ENCODE measurements at regions not wholly inside any gene's neighbourhood (a gene's known extent, or its start where the extent isn't known, plus 50 kb on each side); places are given as distances from the start of the nearest gene placed in this dataset.

DNA sequence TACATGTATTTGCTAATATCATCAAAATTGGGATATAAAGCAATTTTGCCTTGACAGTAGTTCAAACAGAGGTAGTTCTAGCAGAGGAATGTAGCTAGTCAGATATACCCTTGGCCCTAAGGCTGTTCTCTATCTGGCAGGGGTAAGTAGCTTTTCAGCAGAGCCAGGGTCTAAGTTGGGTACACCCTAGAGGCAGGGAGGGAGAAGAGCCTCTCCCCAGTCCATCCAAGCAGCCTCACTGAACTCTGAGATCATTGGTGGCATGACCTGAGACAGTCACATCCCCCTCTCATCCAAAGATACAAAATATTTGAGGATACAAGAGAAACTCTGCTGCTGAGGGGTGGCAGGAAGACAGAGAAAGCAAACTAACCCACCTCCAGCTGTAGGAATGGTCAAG, 343.7 kb downstream of the DHX15 start:
- ChIA-PET POLR2A (interaction anchor here (0.7 kb wide), 1 partner anchor 14 kb away, joined by 3 read pairs; no protein-coding TSS in a partner anchor), CTCF (ENCODE audit: low intra/inter-chr PET ratio) (no interaction called here)
- Histone ChIP-seq H3K4me1 (replicated peaks in 1 of 2; ENCODE audit: control insufficient read depth in 2 of 2, insufficient read depth in 2 of 2, low read length in 2 of 2) (no peaks in the 10 kb centered on the region), H3K9me1 (ENCODE audit: control insufficient read depth, insufficient read depth, low read length) (no peaks in the 10 kb centered on the region), H3K36me3 (ENCODE audit: control insufficient read depth, insufficient read depth, low read length) (no peaks in the 10 kb centered on the region), H2AFZ (ENCODE audit: low read depth, low read length) (no peak overlapping the region), H4K20me1 (replicated peaks; ENCODE audit: control insufficient read depth, insufficient read depth, low read length) (no peaks in the 10 kb centered on the region), H3K79me2 (ENCODE audit: control insufficient read depth, insufficient read depth, low read length) (no peaks in the 10 kb centered on the region), H3K27me3 (ENCODE audit: control insufficient read depth in 2 of 2, insufficient read depth in 2 of 2, low read length in 2 of 2) (no peaks in the 10 kb centered on the region), H3K4me2 (ENCODE audit: insufficient read depth, low read length) (no peak overlapping the region), H3K27ac (ENCODE audit: extremely low read depth, low read depth, low read length) (no peak overlapping the region), H3K9ac (ENCODE audit: insufficient read depth in 1 of 2, low read depth in 2 of 2, low read length in 2 of 2) (no peak overlapping the region), H3K9me3 (replicated peaks; ENCODE audit: control insufficient read depth, insufficient read depth, low read depth, low read length) (no peaks in the 10 kb centered on the region), H3K4me3 (no peak overlapping the region)
- BruUV-seq (replicated peaks), result no TSS peak
- ATAC-seq (no peak), DNase-seq (ENCODE audit: extremely low read depth in 1 of 4, low spot score in 3 of 4) (no peak), FAIRE-seq (no peak)
- in situ Hi-C loops (cut with MboI), result no loop called here
- intact Hi-C loops (cut with micrococcal nuclease), result no loop called here
- TF ChIP-seq GATAD2B (IDR thresholded peaks at IDR 0.05; ENCODE audit: borderline replicate concordance) (no peak), KAT7 (CRISPR knock-in tag; IDR thresholded peaks at IDR 0.05; ENCODE audit: borderline replicate concordance) (no peak)

DNA sequence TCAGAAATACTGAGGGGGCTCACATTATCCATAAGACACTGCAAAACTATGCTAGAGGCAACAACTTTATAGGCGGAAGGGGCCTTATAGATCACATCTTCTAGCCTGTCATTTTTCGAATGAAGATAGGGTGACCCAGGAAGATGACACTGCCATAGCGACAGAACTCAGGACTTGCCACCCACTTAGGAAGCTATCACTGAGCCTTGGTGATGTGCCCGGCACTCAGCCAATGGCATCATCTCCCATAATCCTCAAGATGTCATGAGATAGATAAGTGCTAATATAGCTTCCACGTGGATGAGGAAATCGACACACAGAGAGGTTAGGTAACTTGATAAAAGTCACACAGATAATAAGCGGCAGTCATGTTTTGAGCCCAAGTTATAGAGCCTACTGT, 346.6 kb downstream of the DHX15 start:
- H3K4me2 ChIP-seq (ENCODE audit: insufficient read depth, low read length), result no peak overlapping the region
- H3K27ac ChIP-seq (ENCODE audit: extremely low read depth, low read depth, low read length), result no peak overlapping the region
- no peaks in the 10 kb centered on the region for H3K79me2 ChIP-seq (ENCODE audit: control insufficient read depth, insufficient read depth, low read length)
- H2AFZ ChIP-seq (ENCODE audit: low read depth, low read length), result no peak overlapping the region
- ATAC-seq (no peak), FAIRE-seq (no peak), DNase-seq (ENCODE audit: extremely low read depth in 1 of 4, low spot score in 3 of 4) (no peak)
- H4K20me1 ChIP-seq (replicated peaks; ENCODE audit: control insufficient read depth, insufficient read depth, low read length), result no peaks in the 10 kb centered on the region
- WGBS (ENCODE audit: insufficient coverage, low coverage, missing lambda C conversion rate), result 2% methylated on average over 7 of the region's 7 CpGs
- H3K4me3 ChIP-seq, result no peak overlapping the region
- intact Hi-C loops (cut with micrococcal nuclease), result no loop called here
- no peaks in the 10 kb centered on the region for H3K36me3 ChIP-seq (ENCODE audit: control insufficient read depth, insufficient read depth, low read length)
- ChIA-PET POLR2A (no interaction called here), CTCF (ENCODE audit: low intra/inter-chr PET ratio) (no interaction called here)
- H3K27me3 ChIP-seq (ENCODE audit: control insufficient read depth in 2 of 2, insufficient read depth in 2 of 2, low read length in 2 of 2), result no peaks in the 10 kb centered on the region
- H3K4me1 ChIP-seq (replicated peaks in 1 of 2; ENCODE audit: control insufficient read depth in 2 of 2, insufficient read depth in 2 of 2, low read length in 2 of 2), result no peaks in the 10 kb centered on the region
- no peaks in the 10 kb centered on the region for H3K9me1 ChIP-seq (ENCODE audit: control insufficient read depth, insufficient read depth, low read length)
- no peaks in the 10 kb centered on the region for H3K9me3 ChIP-seq (replicated peaks; ENCODE audit: control insufficient read depth, insufficient read depth, low read depth, low read length)
- BruUV-seq (replicated peaks), result no TSS peak
- H3K9ac ChIP-seq (ENCODE audit: insufficient read depth in 1 of 2, low read depth in 2 of 2, low read length in 2 of 2), result no peak overlapping the region
- in situ Hi-C loops (cut with MboI), result no loop called here
- TF ChIP-seq MECOM (CRISPR knock-in tag; IDR thresholded peaks at IDR 0.05) (no peak), SIRT6 (IDR thresholded peaks at IDR 0.05; ENCODE audit: low read depth, low read length) (no peak)
- TF ChIP-seq, protein P1, sequence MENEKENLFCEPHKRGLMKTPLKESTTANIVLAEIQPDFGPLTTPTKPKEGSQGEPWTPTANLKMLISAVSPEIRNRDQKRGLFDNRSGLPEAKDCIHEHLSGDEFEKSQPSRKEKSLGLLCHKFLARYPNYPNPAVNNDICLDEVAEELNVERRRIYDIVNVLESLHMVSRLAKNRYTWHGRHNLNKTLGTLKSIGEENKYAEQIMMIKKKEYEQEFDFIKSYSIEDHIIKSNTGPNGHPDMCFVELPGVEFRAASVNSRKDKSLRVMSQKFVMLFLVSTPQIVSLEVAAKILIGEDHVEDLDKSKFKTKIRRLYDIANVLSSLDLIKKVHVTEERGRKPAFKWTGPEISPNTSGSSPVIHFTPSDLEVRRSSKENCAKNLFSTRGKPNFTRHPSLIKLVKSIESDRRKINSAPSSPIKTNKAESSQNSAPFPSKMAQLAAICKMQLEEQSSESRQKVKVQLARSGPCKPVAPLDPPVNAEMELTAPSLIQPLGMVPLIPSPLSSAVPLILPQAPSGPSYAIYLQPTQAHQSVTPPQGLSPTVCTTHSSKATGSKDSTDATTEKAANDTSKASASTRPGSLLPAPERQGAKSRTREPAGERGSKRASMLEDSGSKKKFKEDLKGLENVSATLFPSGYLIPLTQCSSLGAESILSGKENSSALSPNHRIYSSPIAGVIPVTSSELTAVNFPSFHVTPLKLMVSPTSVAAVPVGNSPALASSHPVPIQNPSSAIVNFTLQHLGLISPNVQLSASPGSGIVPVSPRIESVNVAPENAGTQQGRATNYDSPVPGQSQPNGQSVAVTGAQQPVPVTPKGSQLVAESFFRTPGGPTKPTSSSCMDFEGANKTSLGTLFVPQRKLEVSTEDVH (IDR thresholded peaks at IDR 0.05; ENCODE audit: low read depth, partially characterized antibody), result no peak
